A673 (cell line): ENCODE measurements at regions not wholly inside any gene's neighbourhood (a gene's known extent, or its start where the extent isn't known, plus 50 kb on each side); places are given as distances from the start of the nearest gene placed in this dataset.

ENCODE experiments used
- EZH2 ChIP-seq: fragments of 200-600 bp; sonication (generic); IDR thresholded peaks from 2 replicates; pipeline ENCODE4 v1.6.1; 2017; ENCODE audit warnings: borderline replicate concordance, low read depth, mild to moderate bottlenecking, mixed read lengths, antibody characterized with exemption, low read length; ENCODE audit not compliant: poor library complexity, severe bottlenecking
- TF ChIP-seq, protein P1 (sequence below): fragments of 300-800, 200-600 bp; sonication (generic); conservative IDR thresholded peaks from 2 replicates; pipeline ENCODE4 v1.5.1; 2017; ENCODE audit warnings: low read depth, mild to moderate bottlenecking, antibody characterized with exemption, low read length, moderate library complexity, mixed read lengths

DNA sequence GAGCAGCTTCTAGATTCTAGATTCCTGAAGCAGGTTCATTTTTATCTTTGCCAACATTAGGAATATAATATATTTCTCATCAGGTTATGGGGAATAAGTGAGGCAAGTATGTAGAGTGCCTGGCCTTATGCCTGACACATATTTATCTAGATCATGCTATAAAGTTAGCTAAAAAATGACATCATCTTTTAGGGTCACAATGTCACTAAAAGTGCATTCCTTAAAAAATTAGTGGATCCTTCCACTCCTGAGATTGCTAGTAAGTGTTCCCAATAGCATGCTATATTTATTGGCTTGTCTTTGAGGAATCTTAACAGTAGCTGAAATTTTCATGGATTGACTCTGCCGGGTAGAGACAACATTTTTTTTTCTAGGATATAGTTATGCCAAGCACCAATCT, 305.9 kb upstream of the TMCO5A start:
- TF ChIP-seq, protein P1, sequence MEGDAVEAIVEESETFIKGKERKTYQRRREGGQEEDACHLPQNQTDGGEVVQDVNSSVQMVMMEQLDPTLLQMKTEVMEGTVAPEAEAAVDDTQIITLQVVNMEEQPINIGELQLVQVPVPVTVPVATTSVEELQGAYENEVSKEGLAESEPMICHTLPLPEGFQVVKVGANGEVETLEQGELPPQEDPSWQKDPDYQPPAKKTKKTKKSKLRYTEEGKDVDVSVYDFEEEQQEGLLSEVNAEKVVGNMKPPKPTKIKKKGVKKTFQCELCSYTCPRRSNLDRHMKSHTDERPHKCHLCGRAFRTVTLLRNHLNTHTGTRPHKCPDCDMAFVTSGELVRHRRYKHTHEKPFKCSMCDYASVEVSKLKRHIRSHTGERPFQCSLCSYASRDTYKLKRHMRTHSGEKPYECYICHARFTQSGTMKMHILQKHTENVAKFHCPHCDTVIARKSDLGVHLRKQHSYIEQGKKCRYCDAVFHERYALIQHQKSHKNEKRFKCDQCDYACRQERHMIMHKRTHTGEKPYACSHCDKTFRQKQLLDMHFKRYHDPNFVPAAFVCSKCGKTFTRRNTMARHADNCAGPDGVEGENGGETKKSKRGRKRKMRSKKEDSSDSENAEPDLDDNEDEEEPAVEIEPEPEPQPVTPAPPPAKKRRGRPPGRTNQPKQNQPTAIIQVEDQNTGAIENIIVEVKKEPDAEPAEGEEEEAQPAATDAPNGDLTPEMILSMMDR, result no peak
- TF ChIP-seq EZH2, result no peak
